ENCODE measurements at regions not wholly inside any gene's neighbourhood (a gene's known extent, or its start where the extent isn't known, plus 50 kb on each side); places are given as distances from the start of the nearest gene placed in this dataset.

GRCh38 chr2:7740114-7740513 is 822.9 kb downstream of the RNF144A start:
- Histone ChIP-seq H2BK12ac (ENCODE audit: low read length in 2 of 2) (no peak overlapping the region), H3K36me3 (ENCODE audit: control insufficient read depth in 1 of 2, insufficient read depth in 2 of 2, low read depth in 1 of 2, low read length in 2 of 2) (no peaks in the 10 kb centered on the region), H2BK15ac (ENCODE audit: low read depth, poor library complexity, severe bottlenecking) (no peak overlapping the region), H3K4me2 (ENCODE audit: low read length, poor library complexity, severe bottlenecking) (no peak overlapping the region), H3K18ac (ENCODE audit: low read depth in 1 of 2, low read length in 2 of 2) (no peak overlapping the region), H3K9ac (ENCODE audit: low read length) (no peak overlapping the region), H3K4me1 (ENCODE audit: control insufficient read depth, insufficient read depth, low read depth, low read length) (peaks cover 6% of the 10 kb centered on the region), H3K4ac (ENCODE audit: low read depth in 1 of 2, low read length in 2 of 2) (no peak overlapping the region), H3K27ac (ENCODE audit: low read length, poor library complexity, severe bottlenecking) (no peak overlapping the region), H4K91ac (ENCODE audit: low read length) (no peak overlapping the region), H3K9me3 (ENCODE audit: control insufficient read depth, low read length) (no peaks in the 10 kb centered on the region), H3K14ac (ENCODE audit: low read length in 2 of 2) (no peak overlapping the region), H2AFZ (ENCODE audit: low read depth, low read length) (no peak overlapping the region), H2BK5ac (ENCODE audit: low read depth, low read length, poor library complexity, severe bottlenecking) (no peak overlapping the region), H3K4me3 (ENCODE audit: insufficient read depth in 1 of 2, low read depth in 1 of 2, low read length in 2 of 2) (no peak overlapping the region), H3K79me1 (replicated peaks; ENCODE audit: low read length, poor library complexity, severe bottlenecking) (no peaks in the 10 kb centered on the region), H3K23ac (ENCODE audit: low read length in 2 of 2) (no peak overlapping the region), H2BK120ac (ENCODE audit: low read depth, low read length) (no peak overlapping the region), H3K27me3 (ENCODE audit: control insufficient read depth in 1 of 2, insufficient read depth in 1 of 2, low read length in 2 of 2) (no peaks in the 10 kb centered on the region), H2AK5ac (ENCODE audit: low read length, severe bottlenecking) (no peak overlapping the region), H4K8ac (ENCODE audit: low read length) (no peak overlapping the region)
- WGBS, result 80% methylated on average over 1 of the region's 2 CpGs
- no peak for DNase-seq

- no peak overlapping the region for H2AK5ac ChIP-seq (ENCODE audit: low read length, severe bottlenecking)
- no peak overlapping the region for H4K91ac ChIP-seq (ENCODE audit: low read length)
- H2BK5ac ChIP-seq (ENCODE audit: low read depth, low read length, poor library complexity, severe bottlenecking), result no peak overlapping the region
- no peaks in the 10 kb centered on the region for H3K79me1 ChIP-seq (replicated peaks; ENCODE audit: low read length, poor library complexity, severe bottlenecking)
- no peak overlapping the region for H3K9ac ChIP-seq (ENCODE audit: low read length)
- no peak overlapping the region for H4K8ac ChIP-seq (ENCODE audit: low read length)
- H3K4ac ChIP-seq (ENCODE audit: low read depth in 1 of 2, low read length in 2 of 2), result no peak overlapping the region
- H2AFZ ChIP-seq (ENCODE audit: low read depth, low read length), result no peak overlapping the region
- H3K14ac ChIP-seq (ENCODE audit: low read length in 2 of 2), result no peak overlapping the region
- no peak overlapping the region for H3K4me3 ChIP-seq (ENCODE audit: insufficient read depth in 1 of 2, low read depth in 1 of 2, low read length in 2 of 2)
- H3K23ac ChIP-seq (ENCODE audit: low read length in 2 of 2), result no peak overlapping the region
- DNase-seq, result no peak
- WGBS, result 84% methylated on average over 3 of the region's 3 CpGs
- H3K27me3 ChIP-seq (ENCODE audit: control insufficient read depth in 1 of 2, insufficient read depth in 1 of 2, low read length in 2 of 2), result no peaks in the 10 kb centered on the region
- no peak overlapping the region for H3K27ac ChIP-seq (ENCODE audit: low read length, poor library complexity, severe bottlenecking)
- no peak overlapping the region for H3K4me2 ChIP-seq (ENCODE audit: low read length, poor library complexity, severe bottlenecking)
- no peak overlapping the region for H2BK120ac ChIP-seq (ENCODE audit: low read depth, low read length)
- H3K36me3 ChIP-seq (ENCODE audit: control insufficient read depth in 1 of 2, insufficient read depth in 2 of 2, low read depth in 1 of 2, low read length in 2 of 2), result no peaks in the 10 kb centered on the region
- H3K18ac ChIP-seq (ENCODE audit: low read depth in 1 of 2, low read length in 2 of 2), result no peak overlapping the region
- H3K4me1 ChIP-seq (ENCODE audit: control insufficient read depth, insufficient read depth, low read depth, low read length), result no peaks in the 10 kb centered on the region
- H2BK12ac ChIP-seq (ENCODE audit: low read length in 2 of 2), result no peak overlapping the region
- no peak overlapping the region for H2BK15ac ChIP-seq (ENCODE audit: low read depth, poor library complexity, severe bottlenecking)
- no peaks in the 10 kb centered on the region for H3K9me3 ChIP-seq (ENCODE audit: control insufficient read depth, low read length)
These were observed 825.1 kb downstream of the RNF144A start for GRCh38 chr2:7742301-7742700.

- Histone ChIP-seq H3K4me3 (ENCODE audit: insufficient read depth in 1 of 2, low read depth in 1 of 2, low read length in 2 of 2) (no peak overlapping the region), H3K9ac (ENCODE audit: low read length) (no peak overlapping the region), H2BK5ac (ENCODE audit: low read depth, low read length, poor library complexity, severe bottlenecking) (no peak overlapping the region), H2BK12ac (ENCODE audit: low read length in 2 of 2) (no peak overlapping the region), H2BK120ac (ENCODE audit: low read depth, low read length) (no peak overlapping the region), H2AK5ac (ENCODE audit: low read length, severe bottlenecking) (no peak overlapping the region), H3K36me3 (ENCODE audit: control insufficient read depth in 1 of 2, insufficient read depth in 2 of 2, low read depth in 1 of 2, low read length in 2 of 2) (no peaks in the 10 kb centered on the region), H2AFZ (ENCODE audit: low read depth, low read length) (no peak overlapping the region), H4K8ac (ENCODE audit: low read length) (no peak overlapping the region), H3K4ac (ENCODE audit: low read depth in 1 of 2, low read length in 2 of 2) (no peak overlapping the region), H3K27ac (ENCODE audit: low read length, poor library complexity, severe bottlenecking) (no peak overlapping the region), H2BK15ac (ENCODE audit: low read depth, poor library complexity, severe bottlenecking) (no peak overlapping the region), H3K4me1 (ENCODE audit: control insufficient read depth, insufficient read depth, low read depth, low read length) (no peaks in the 10 kb centered on the region), H4K91ac (ENCODE audit: low read length) (no peak overlapping the region), H3K18ac (ENCODE audit: low read depth in 1 of 2, low read length in 2 of 2) (no peak overlapping the region), H3K9me3 (ENCODE audit: control insufficient read depth, low read length) (no peaks in the 10 kb centered on the region), H3K27me3 (ENCODE audit: control insufficient read depth in 1 of 2, insufficient read depth in 1 of 2, low read length in 2 of 2) (no peaks in the 10 kb centered on the region), H3K4me2 (ENCODE audit: low read length, poor library complexity, severe bottlenecking) (no peak overlapping the region), H3K23ac (ENCODE audit: low read length in 2 of 2) (no peak overlapping the region), H3K79me1 (replicated peaks; ENCODE audit: low read length, poor library complexity, severe bottlenecking) (no peaks in the 10 kb centered on the region), H3K14ac (ENCODE audit: low read length in 2 of 2) (no peak overlapping the region)
- WGBS, result 81% methylated on average over 4 of the region's 5 CpGs
- DNase-seq, result no peak
These were observed 827.6 kb downstream of the RNF144A start for GRCh38 chr2:7744827-7745226.

DNA sequence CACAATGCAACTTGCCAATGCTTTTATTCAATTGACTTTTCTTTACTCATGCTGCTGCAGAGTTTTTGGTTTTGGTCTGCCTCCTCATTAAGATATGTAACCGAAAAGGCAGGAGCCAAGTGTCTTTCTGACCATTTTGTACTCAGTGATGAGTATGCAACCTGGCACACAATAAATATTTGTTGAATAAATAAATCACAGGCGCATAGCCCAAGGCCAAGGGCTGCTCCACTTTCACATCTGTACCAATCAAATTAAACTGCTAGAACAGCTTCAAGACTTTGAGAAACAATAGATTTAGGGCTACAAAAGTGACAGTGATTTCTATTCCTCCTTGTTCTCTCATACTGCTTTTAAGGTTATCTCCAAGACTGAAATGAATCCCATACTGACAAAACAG is 828.2 kb downstream of the RNF144A start:
- Histone ChIP-seq H3K27ac (ENCODE audit: low read length, poor library complexity, severe bottlenecking) (no peak overlapping the region), H3K18ac (ENCODE audit: low read depth in 1 of 2, low read length in 2 of 2) (no peak overlapping the region), H3K4me2 (ENCODE audit: low read length, poor library complexity, severe bottlenecking) (no peak overlapping the region), H3K23ac (ENCODE audit: low read length in 2 of 2) (no peak overlapping the region), H3K4me3 (ENCODE audit: insufficient read depth in 1 of 2, low read depth in 1 of 2, low read length in 2 of 2) (no peak overlapping the region), H2AK5ac (ENCODE audit: low read length, severe bottlenecking) (no peak overlapping the region), H3K9me3 (ENCODE audit: control insufficient read depth, low read length) (no peaks in the 10 kb centered on the region), H3K9ac (ENCODE audit: low read length) (no peak overlapping the region), H2BK5ac (ENCODE audit: low read depth, low read length, poor library complexity, severe bottlenecking) (no peak overlapping the region), H2BK12ac (ENCODE audit: low read length in 2 of 2) (no peak overlapping the region), H2AFZ (ENCODE audit: low read depth, low read length) (no peak overlapping the region), H2BK120ac (ENCODE audit: low read depth, low read length) (no peak overlapping the region), H4K91ac (ENCODE audit: low read length) (no peak overlapping the region), H3K14ac (ENCODE audit: low read length in 2 of 2) (no peak overlapping the region), H2BK15ac (ENCODE audit: low read depth, poor library complexity, severe bottlenecking) (no peak overlapping the region), H3K36me3 (ENCODE audit: control insufficient read depth in 1 of 2, insufficient read depth in 2 of 2, low read depth in 1 of 2, low read length in 2 of 2) (no peaks in the 10 kb centered on the region), H3K4me1 (ENCODE audit: control insufficient read depth, insufficient read depth, low read depth, low read length) (no peaks in the 10 kb centered on the region), H3K4ac (ENCODE audit: low read depth in 1 of 2, low read length in 2 of 2) (no peak overlapping the region), H3K27me3 (ENCODE audit: control insufficient read depth in 1 of 2, insufficient read depth in 1 of 2, low read length in 2 of 2) (no peaks in the 10 kb centered on the region), H3K79me1 (replicated peaks; ENCODE audit: low read length, poor library complexity, severe bottlenecking) (no peaks in the 10 kb centered on the region), H4K8ac (ENCODE audit: low read length) (no peak overlapping the region)
- DNase-seq, result no peak
- WGBS, result 90% methylated on average over 2 of the region's 2 CpGs

Data from mesenchymal stem cell (in vitro differentiated cells and primary cell).